HS-5 (cell line): ENCODE measurements at regions not wholly inside any gene's neighbourhood (a gene's known extent, or its start where the extent isn't known, plus 50 kb on each side); places are given as distances from the start of the nearest gene placed in this dataset.

Experiments used
- DNase-seq: peaks from one replicate; pipeline ENCODE4 v3.0.0-alpha.2; 2012; ENCODE audit warnings: low read depth

- peak; percentile 44 for DNase-seq
Observed at GRCh38 chr2:15092691-15093090, 460.2 kb downstream of the LRATD1 start.

- DNase-seq, result no peak
Observed at GRCh38 chr2:15094161-15094560, 461.6 kb downstream of the LRATD1 start.

GRCh38 chr2:15096873-15097272 is 464.3 kb downstream of the NBAS start:
- DNase-seq, result no peak

- DNase-seq, result no peak
Observed at GRCh38 chr2:15107137-15107536, 454.0 kb downstream of the NBAS start.

GRCh38 chr2:15111718-15112117 is 449.4 kb downstream of the NBAS start:
- DNase-seq, result no peak

- no peak for DNase-seq
Observed at GRCh38 chr2:15112216-15112615, 448.9 kb downstream of the NBAS start.

GRCh38 chr2:15115776-15116175 is 445.4 kb downstream of the NBAS start:
- no peak for DNase-seq

GRCh38 chr2:15116830-15117229 is 444.3 kb downstream of the NBAS start:
- no peak for DNase-seq
